H1 (cell line): ENCODE measurements at regions not wholly inside any gene's neighbourhood (a gene's known extent, or its start where the extent isn't known, plus 50 kb on each side); places are given as distances from the start of the nearest gene placed in this dataset.

Experiments
- CTCF ChIA-PET: fragments of 300-600 bp; sonication (Branson Sonifier 250); formaldehyde crosslinking; loops from one replicate; lab custom pipeline; 2021; ENCODE audit not compliant: partially characterized antibody; lab: Charles Lee
- POLR2A ChIA-PET: fragments of 300-600 bp; sonication (Branson Sonifier 250); formaldehyde crosslinking; loops from one replicate; lab custom pipeline; 2021; ENCODE audit warnings: inconsistent platforms; ENCODE audit not compliant: partially characterized antibody; lab: Charles Lee
- DNase-seq, 2 experiments: peaks; one replicate each; pipeline versions ENCODE4 v3.0.0 to v3.0.0-alpha.2; 2010 to 2022; ENCODE audit warnings: low spot score in 2 of 2, low read depth in 1 of 2, mixed read lengths in 1 of 2
- FAIRE-seq: peaks from 2 replicates; lab custom pipeline; 2011; peaks lifted over from hg19 to GRCh38; lab: Jason Lieb, UNC
- H2AFZ ChIP-seq: 2 replicates; pipeline ENCODE4 v1.8.1; 2012; ENCODE audit warnings: low read length, inconsistent platforms
- H2AK5ac ChIP-seq: 2 replicates; pipeline ENCODE4 v1.6.1; 2013; ENCODE audit warnings: low read depth, low read length
- H2BK120ac ChIP-seq: replicated peaks from 2 replicates; pipeline ENCODE3; 2013; ENCODE audit warnings: low read depth, low read length, inconsistent platforms
- H2BK12ac ChIP-seq: 2 replicates; pipeline ENCODE4 v1.6.1; 2013; ENCODE audit warnings: low read depth, low read length
- H2BK15ac ChIP-seq: 2 replicates; pipeline ENCODE4 v1.6.1; 2013; ENCODE audit warnings: low read length
- H2BK20ac ChIP-seq: 2 replicates; pipeline ENCODE4 v1.6.1; 2013; ENCODE audit warnings: low read length
- H2BK5ac ChIP-seq: 2 replicates; pipeline ENCODE4 v1.6.1; 2013; ENCODE audit warnings: low read depth, low read length
- H3K14ac ChIP-seq: 2 replicates; pipeline ENCODE4 v1.6.1; 2013; ENCODE audit warnings: inconsistent platforms; ENCODE audit not compliant: insufficient read length
- H3K18ac ChIP-seq: 2 replicates; pipeline ENCODE4 v1.6.1; 2013; ENCODE audit warnings: low read length; ENCODE audit errors: extremely low read depth
- H3K23ac ChIP-seq: 2 replicates; pipeline ENCODE4 v1.6.1; 2013; ENCODE audit warnings: inconsistent platforms; ENCODE audit not compliant: insufficient read length
- H3K23me2 ChIP-seq: 2 replicates; pipeline ENCODE4 v1.6.1; 2013; ENCODE audit warnings: low read depth, low read length
- H3K27ac ChIP-seq: 2 replicates; pipeline ENCODE4 v1.6.1; 2011; ENCODE audit warnings: low read depth, low read length, inconsistent platforms
- H3K27me3 ChIP-seq, 4 experiments: replicated peaks in 1 of 4; 1 replicate in 1 of 4; 2 replicates in 3 of 4; pipeline versions ENCODE4 v1.6.1 to v1.8.1; 2011 to 2013; ENCODE audit warnings: low read length in 3 of 4, mild to moderate bottlenecking in 3 of 4, inconsistent platforms in 2 of 4, mixed read lengths in 2 of 4, moderate library complexity in 1 of 4; ENCODE audit not compliant: control insufficient read depth in 3 of 4, insufficient read depth in 3 of 4; ENCODE audit errors: extremely low read depth in 1 of 4
- H3K36me3 ChIP-seq, 4 experiments: 2 replicates each; pipeline versions ENCODE4 v1.6.1 to v1.8.1; 2011 to 2013; ENCODE audit warnings: mild to moderate bottlenecking in 4 of 4, low read length in 3 of 4, moderate library complexity in 2 of 4, control low read depth in 1 of 4, inconsistent platforms in 1 of 4; ENCODE audit not compliant: insufficient read depth in 4 of 4, control insufficient read depth in 2 of 4
- H3K4ac ChIP-seq: replicated peaks from 2 replicates; pipeline ENCODE3; 2013; ENCODE audit warnings: low read length, low read depth, mixed read lengths, inconsistent platforms; ENCODE audit not compliant: insufficient read length
- H3K4me1 ChIP-seq, 4 experiments: replicated peaks in 1 of 4; 1 replicate in 1 of 4; 2 replicates in 3 of 4; pipeline versions ENCODE4 v1.6.1 to v1.8.1; 2011 to 2013; ENCODE audit warnings: low read length in 3 of 4, inconsistent platforms in 2 of 4, mixed read lengths in 1 of 4; ENCODE audit not compliant: insufficient read depth in 4 of 4, control insufficient read depth in 3 of 4
- H3K4me2 ChIP-seq, 2 experiments: 2 replicates each; pipeline versions ENCODE4 v1.6.1 to v1.8.1; 2011 to 2013; ENCODE audit warnings: low read depth in 2 of 2, low read length in 2 of 2, control low read depth in 1 of 2, inconsistent platforms in 1 of 2, mild to moderate bottlenecking in 1 of 2; ENCODE audit not compliant: insufficient read depth in 1 of 2
- H3K4me3 ChIP-seq, 4 experiments: fragments of 200-600, 300-600 bp in 1 of 4; sonication (generic), shearing (Covaris generic), sonication (Bioruptor Twin) in 1 of 4; 2 replicates each; pipeline versions ENCODE4 v1.5.1 to v1.8.1; 2011 to 2016; ENCODE audit warnings: low read length in 4 of 4, low read depth in 3 of 4, control low read depth in 2 of 4, inconsistent platforms in 2 of 4, mild to moderate bottlenecking in 2 of 4, mixed read lengths in 1 of 4, moderate library complexity in 1 of 4; ENCODE audit not compliant: insufficient read depth in 2 of 4; ENCODE audit errors: extremely low read depth in 1 of 4
- H3K56ac ChIP-seq: replicated peaks from 2 replicates; pipeline ENCODE3; 2013; ENCODE audit warnings: low read depth, mild to moderate bottlenecking, mixed read lengths, low read length, inconsistent platforms; ENCODE audit not compliant: insufficient read length
- H3K79me1 ChIP-seq: 2 replicates; pipeline ENCODE4 v1.6.1; 2013; ENCODE audit warnings: low read depth, low read length, control low read depth
- H3K79me2 ChIP-seq, 2 experiments: 2 replicates each; pipeline versions ENCODE4 v1.6.1 to v1.8.1; 2012 to 2013; ENCODE audit warnings: low read length in 2 of 2, mild to moderate bottlenecking in 2 of 2, inconsistent platforms in 1 of 2; ENCODE audit not compliant: insufficient read depth in 2 of 2, control insufficient read depth in 1 of 2
- H3K9ac ChIP-seq, 4 experiments: replicated peaks in 1 of 4; 1 replicate in 1 of 4; 2 replicates in 3 of 4; pipeline versions ENCODE4 v1.6.1 to v1.8.1; 2011 to 2013; ENCODE audit warnings: low read depth in 3 of 4, low read length in 3 of 4, control low read depth in 2 of 4, mild to moderate bottlenecking in 2 of 4, moderate library complexity in 2 of 4, inconsistent platforms in 1 of 4; ENCODE audit errors: extremely low read depth in 1 of 4
- H3K9me3 ChIP-seq, 2 experiments: 2 replicates each; pipeline versions ENCODE4 v1.6.1 to v1.8.1; 2012 to 2013; ENCODE audit warnings: mild to moderate bottlenecking in 2 of 2, moderate library complexity in 2 of 2, control low read depth in 1 of 2, inconsistent platforms in 1 of 2, low read depth in 1 of 2, low read length in 1 of 2, mixed read lengths in 1 of 2; ENCODE audit not compliant: insufficient read depth in 2 of 2
- H4K20me1 ChIP-seq, 2 experiments: replicated peaks in 1 of 2; 2 replicates each; pipeline versions ENCODE3 to v1.8.1; 2011 to 2013; ENCODE audit warnings: inconsistent platforms in 2 of 2, low read length in 2 of 2, mild to moderate bottlenecking in 1 of 2; ENCODE audit not compliant: insufficient read depth in 2 of 2, control insufficient read depth in 1 of 2
- H4K5ac ChIP-seq: 2 replicates; pipeline ENCODE4 v1.6.1; 2013; ENCODE audit warnings: low read length, low read depth, mixed read lengths, inconsistent platforms; ENCODE audit not compliant: insufficient read length
- H4K8ac ChIP-seq: 2 replicates; pipeline ENCODE4 v1.8.0; 2013; ENCODE audit warnings: mild to moderate bottlenecking, moderate library complexity, low read length, inconsistent platforms; ENCODE audit not compliant: insufficient read depth; ENCODE audit errors: extremely low read depth
- H4K91ac ChIP-seq: replicated peaks from 2 replicates; pipeline ENCODE3; 2013; ENCODE audit warnings: low read length, mixed read lengths, inconsistent platforms; ENCODE audit not compliant: insufficient read length
- POU5F1 ChIP-seq: IDR thresholded peaks from 2 replicates; pipeline ENCODE4 v1.6.1; 2011; ENCODE audit warnings: low read depth, mild to moderate bottlenecking, low read length, moderate library complexity
- RAD21 ChIP-seq, 2 experiments: IDR thresholded peaks in 1 of 2; conservative IDR thresholded peaks in 1 of 2; 2 replicates each; pipeline ENCODE4 v1.6.1; 2011; ENCODE audit warnings: low read depth in 2 of 2, low read length in 2 of 2, improper control_type of control experiment in 1 of 2, inconsistent platforms in 1 of 2, mild to moderate bottlenecking in 1 of 2, moderate library complexity in 1 of 2
- RBBP5 ChIP-seq: IDR thresholded peaks from 2 replicates; pipeline ENCODE4 v1.7.1; 2012; ENCODE audit warnings: low read depth, mild to moderate bottlenecking, inconsistent platforms, low read length, moderate library complexity, borderline replicate concordance
- SRF ChIP-seq: IDR thresholded peaks from 2 replicates; pipeline ENCODE4 v1.6.1; 2011; ENCODE audit warnings: mild to moderate bottlenecking, low read depth, low read length, moderate library complexity
- TCF12 ChIP-seq: IDR thresholded peaks from 2 replicates; pipeline ENCODE4 v1.6.1; 2011; ENCODE audit warnings: low read depth, mild to moderate bottlenecking, low read length
- YY1 ChIP-seq: IDR thresholded peaks from 2 replicates; pipeline ENCODE4 v1.6.1; 2011; ENCODE audit warnings: low read depth, mild to moderate bottlenecking, low read length
- WGBS, 2 experiments: shearing (Covaris generic) in 1 of 2; methylation state at CpG; one replicate each; pipeline versions ENCODE4 v1.1.6 to v1.1.7; 2013 to 2015; ENCODE audit warnings: low lambda C conversion rate in 2 of 2, mixed read lengths in 2 of 2, inconsistent platforms in 1 of 2, low coverage in 1 of 2, missing lambda C conversion rate in 1 of 2; ENCODE audit not compliant: insufficient replicate concordance in 2 of 2, insufficient coverage in 1 of 2, insufficient read length in 1 of 2; ENCODE audit errors: extremely low coverage in 1 of 2, missing lambda C conversion rate in 1 of 2; 5-methylcytosine and 5-hydroxymethylcytosine counted together

DNA sequence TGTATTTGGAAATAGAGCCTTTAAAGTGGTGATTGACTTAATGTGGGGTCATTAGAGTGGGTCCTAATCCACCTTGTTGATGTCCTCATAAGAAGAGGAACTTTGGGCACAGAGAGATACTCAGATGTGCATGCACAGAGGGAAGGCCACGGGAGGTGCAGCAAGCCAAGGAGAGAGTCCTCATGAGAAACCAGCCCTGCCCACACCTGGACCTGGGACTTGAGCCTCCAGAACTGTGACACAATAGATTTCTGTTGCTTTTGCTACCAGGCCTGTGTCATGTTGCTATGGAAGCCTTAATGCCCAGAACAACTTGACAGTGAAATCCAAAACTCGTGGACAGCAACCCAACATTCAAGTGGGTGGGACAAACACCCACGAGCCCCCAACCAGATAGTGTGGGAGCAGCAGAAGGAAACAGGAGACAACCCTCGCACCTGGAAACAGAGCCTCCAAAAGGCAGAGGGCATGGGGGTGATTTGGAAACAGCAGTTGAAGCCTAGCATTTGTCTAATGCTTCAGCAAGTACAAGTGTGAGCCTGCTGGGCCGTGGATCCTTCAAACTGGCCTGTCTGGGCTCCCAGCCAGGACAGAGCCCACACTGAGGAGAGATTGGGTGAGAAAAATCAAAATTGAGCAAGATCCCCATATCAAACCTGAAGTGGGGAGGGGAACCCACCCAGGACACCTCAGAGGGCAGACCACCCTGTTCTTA lies 201.0 kb upstream of the CST7 start:
- no peak overlapping the region for H3K18ac ChIP-seq
- TF ChIP-seq POU5F1 (no peak), RBBP5 (no peak), TCF12 (no peak), SRF (no peak), YY1 (no peak), RAD21 (IDR thresholded peaks at IDR 0.05 in 1 of 2, conservative IDR thresholded peaks at IDR 0.05 in 1 of 2; ENCODE audit: low read depth in 2 of 2, low read length in 2 of 2) (no peak)
- H4K5ac ChIP-seq = no peak overlapping the region
- H3K79me1 ChIP-seq = no peaks in the 10 kb centered on the region
- H2BK120ac ChIP-seq = no peak overlapping the region
- H3K4me3 ChIP-seq = no peak overlapping the region
- 94% methylated on average over 5 of the region's 5 CpGs; no CpG with 5 or more reads in 1 of the 2 experiments for WGBS, 2 experiments
- no peak overlapping the region for H3K23ac ChIP-seq
- no peak overlapping the region for H3K56ac ChIP-seq
- no peak overlapping the region for H2BK12ac ChIP-seq
- no peak overlapping the region for H2AFZ ChIP-seq
- H4K20me1 ChIP-seq = no peaks in the 10 kb centered on the region
- DNase-seq (no peak), FAIRE-seq (no peak)
- H3K4ac ChIP-seq = no peak overlapping the region
- ChIA-PET CTCF (no interaction called here), POLR2A (no interaction called here)
- H3K9ac ChIP-seq = no peak overlapping the region
- H2AK5ac ChIP-seq = no peak overlapping the region
- H2BK5ac ChIP-seq = no peak overlapping the region
- no peak overlapping the region for H4K91ac ChIP-seq
- no peak overlapping the region for H3K27ac ChIP-seq
- no peaks in the 10 kb centered on the region for H3K23me2 ChIP-seq
- no peak overlapping the region for H3K14ac ChIP-seq
- H4K8ac ChIP-seq = no peak overlapping the region
- no peak overlapping the region for H2BK15ac ChIP-seq
- H3K36me3 ChIP-seq = no peaks in the 10 kb centered on the region
- H2BK20ac ChIP-seq = no peak overlapping the region
- no peak overlapping the region for H3K4me2 ChIP-seq
- no peaks in the 10 kb centered on the region for H3K9me3 ChIP-seq
- peaks cover 0 to 16% (median 3%) of the 10 kb centered on the region in 4 experiments; a peak in 3 of 7 replicates for H3K4me1 ChIP-seq
- H3K79me2 ChIP-seq = no peaks in the 10 kb centered on the region
- H3K27me3 ChIP-seq = no peaks in the 10 kb centered on the region; a peak in 2 of 7 replicates
